ENCODE measurements at regions not wholly inside any gene's neighbourhood (a gene's known extent, or its start where the extent isn't known, plus 50 kb on each side); places are given as distances from the start of the nearest gene placed in this dataset.
"Not testable (repeated sequence)": the region's sequence is repeated elsewhere in the genome, so short reads cannot be mapped to it uniquely, and the experiment has no call there.

DNA sequence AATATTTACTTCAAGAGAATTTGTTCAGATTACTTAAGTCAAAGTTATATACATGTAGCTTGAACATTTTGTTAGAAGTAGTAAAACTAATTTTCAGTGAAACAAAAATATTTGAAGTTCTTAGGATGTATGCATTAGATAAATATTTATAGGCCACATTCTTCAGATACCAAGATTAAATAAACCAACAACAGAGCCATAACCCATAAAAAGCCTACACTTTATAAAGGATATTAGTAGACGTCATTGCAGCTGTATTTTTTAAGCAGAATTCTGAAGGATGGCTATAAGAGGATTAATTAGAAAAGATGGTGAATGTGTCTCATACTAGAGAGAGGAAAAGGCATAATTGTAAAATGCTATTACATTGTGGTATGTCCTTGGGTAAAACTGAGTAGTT, 449.7 kb upstream of the ALCAM start:
- DNase-seq (ENCODE audit: low read depth), result peak; percentile 22

DNA sequence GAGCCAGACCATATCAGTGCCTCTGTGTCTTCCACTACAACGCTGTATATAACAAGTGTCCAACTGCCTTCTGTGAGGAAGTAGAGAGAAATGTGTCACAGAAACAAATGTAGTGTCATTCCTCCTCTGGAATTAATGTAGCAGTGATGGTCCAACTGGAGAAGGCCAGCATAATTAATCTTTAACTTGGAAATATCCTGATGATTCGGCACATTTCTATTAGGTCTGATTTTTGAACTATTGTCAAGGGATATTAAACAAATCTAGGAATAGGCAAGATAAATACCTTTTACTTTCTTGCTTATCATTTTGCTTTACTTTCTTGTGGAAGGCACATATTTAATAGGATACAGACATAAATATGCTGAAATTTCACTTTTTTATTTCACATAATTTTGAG, 446.2 kb upstream of the ALCAM start:
- DNase-seq (ENCODE audit: low read depth), result no peak

DNA sequence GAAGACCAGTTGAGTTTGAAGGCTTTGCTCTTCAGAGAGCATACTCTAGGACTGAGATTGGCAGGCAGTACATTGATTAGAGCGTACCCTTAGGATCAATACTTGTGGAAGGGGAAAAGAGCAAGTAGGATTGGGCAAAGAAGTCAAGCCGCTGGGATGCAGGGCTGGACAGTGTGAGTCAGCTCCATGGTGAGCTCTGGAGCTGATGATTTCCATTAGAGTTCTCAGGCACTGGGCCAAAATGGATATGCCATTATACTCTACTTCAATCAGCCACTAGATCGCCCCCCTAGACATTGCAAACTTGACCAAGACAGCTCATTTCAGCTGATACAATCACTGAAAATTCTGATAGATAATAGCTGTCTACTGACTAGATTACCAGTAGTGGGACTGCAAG, 432.7 kb upstream of the ALCAM start:
- no peak for DNase-seq (ENCODE audit: low read depth)

DNA sequence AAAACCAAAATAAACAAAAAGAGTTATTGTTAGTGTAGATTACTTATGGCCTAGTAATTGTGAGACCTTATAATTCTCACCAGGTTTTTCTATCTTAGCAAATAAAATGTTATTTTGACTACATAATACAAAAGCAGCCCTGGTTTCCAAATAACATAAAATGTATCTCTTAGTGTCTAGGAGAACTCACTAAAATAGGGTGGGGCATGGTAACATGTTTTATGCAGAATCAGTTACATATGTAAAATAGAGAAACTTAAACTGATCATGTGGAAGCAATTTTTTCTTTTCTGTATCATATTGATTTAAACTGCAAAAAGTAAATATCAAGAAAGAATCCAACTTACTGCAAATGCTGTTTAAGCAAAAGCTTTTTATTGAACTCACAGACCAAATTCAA, 431.1 kb upstream of the ALCAM start:
- DNase-seq (ENCODE audit: low read depth), result no peak

DNA sequence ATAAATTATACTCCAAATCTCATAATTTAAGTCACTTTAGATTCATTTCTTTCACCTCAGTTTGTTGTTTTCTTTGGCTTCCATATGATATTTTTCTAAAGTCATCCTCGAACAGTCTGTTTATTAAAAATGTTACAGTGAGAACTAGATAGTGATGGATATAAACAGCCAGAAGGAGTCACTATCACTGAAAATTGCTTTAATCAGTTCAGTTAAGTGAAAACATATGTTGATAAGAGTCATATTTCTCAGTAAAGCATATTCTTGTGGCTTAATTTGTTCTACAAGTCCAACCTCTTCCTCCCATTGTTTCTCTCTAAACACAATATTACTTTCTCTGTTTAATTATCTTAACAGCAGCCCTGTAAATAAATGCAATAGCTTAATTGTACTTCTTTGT, 427.5 kb upstream of the ALCAM start:
- DNase-seq (ENCODE audit: low read depth), result no peak

DNA sequence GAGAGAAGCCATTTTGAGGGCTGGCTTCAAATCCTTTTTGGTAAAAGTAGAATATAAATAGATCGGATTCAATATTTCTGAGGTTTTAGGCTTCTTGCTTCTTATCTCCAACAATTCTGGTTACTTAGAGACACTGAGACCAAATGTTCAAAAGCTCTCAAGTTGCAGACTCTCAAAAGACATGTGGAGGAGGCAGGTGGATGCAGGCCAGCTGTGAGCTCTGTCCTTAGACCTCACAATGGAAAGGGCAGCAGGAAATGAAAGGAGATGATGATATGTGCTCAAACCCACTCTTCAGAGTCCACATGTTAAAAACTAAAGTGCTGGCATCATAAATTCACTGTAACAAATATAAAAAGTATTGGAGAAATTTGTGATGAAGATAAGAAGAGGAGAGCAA, 424.9 kb upstream of the ALCAM start:
- DNase-seq (ENCODE audit: low read depth), result no peak

DNA sequence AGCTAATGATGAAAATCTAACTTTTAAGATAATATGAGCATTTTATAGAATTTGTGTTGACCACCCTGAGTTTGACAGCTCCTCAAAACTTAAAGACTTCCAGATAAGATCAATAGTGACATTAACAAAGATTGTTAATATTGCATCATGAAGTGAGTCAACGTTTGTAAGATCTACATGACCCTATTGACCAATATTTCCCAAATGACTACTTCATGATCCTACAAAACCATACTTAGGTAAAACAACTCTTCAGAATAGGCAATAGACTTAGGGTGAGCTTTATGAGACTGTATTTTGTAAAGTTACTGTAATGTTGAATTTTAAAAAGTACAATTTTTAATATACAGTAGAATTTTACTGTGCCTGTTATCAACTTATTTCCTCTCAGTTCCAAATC, 422.7 kb upstream of the ALCAM start:
- DNase-seq (ENCODE audit: low read depth), result peak; percentile 34

DNA sequence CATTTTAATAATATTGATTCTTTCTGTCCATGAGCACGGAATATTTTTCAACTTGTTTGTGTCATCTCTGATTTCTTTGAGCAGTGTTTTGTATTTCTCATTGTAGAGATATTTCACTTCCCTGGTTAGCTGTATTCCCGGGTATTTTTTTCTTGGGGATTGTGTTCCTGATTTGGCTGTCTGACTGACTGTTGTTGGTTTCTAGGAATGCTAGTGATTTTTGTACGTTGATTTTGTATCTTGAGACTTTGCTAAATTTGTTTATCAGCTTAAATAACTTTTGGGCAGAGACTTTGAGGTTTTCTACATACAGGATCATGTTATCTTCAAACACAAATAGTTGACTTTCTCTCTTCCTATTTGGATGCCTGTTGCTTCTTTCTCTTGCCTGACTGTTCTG, 418.8 kb upstream of the ALCAM start:
- DNase-seq (ENCODE audit: low read depth), result no peak

DNA sequence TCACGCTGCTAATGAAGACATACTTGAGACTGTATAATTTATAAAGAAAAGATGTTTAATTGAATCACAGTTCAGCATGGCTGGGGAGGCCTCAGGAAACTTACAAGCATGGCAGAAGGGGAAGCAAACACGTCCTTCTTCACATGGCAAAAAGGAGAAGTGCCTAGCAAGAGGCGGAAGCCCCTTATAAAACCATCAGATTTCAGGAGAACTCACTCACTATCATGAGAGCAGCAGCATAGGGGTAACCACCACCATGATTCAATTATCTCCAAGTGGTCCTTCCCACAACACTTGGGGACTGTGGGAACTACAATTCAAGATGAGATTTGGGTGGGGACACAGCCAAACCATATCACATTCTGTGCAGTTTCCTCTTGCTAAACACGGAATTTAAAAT, 416.9 kb upstream of the ALCAM start:
- DNase-seq (ENCODE audit: low read depth), result not testable (repeated sequence)

DNA sequence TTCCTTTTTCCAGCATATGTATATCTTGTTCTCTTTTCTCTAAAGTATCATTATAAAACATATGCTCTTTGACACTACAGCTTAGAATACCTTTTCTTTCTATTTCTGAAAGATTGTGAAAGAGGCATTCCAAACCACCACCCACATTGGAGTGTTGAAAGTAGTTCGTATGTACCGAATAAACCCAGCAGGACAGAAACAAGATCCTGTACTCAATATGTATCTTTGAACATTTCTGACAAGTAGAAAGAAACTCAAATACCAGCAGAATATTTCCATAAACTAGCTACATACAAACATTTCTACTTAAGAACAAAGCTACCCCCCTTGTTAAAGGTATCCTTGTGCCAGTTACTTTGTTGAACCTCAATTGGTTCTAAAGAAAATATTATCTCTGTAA, 415.3 kb upstream of the ALCAM start:
- no peak for DNase-seq (ENCODE audit: low read depth)

DNA sequence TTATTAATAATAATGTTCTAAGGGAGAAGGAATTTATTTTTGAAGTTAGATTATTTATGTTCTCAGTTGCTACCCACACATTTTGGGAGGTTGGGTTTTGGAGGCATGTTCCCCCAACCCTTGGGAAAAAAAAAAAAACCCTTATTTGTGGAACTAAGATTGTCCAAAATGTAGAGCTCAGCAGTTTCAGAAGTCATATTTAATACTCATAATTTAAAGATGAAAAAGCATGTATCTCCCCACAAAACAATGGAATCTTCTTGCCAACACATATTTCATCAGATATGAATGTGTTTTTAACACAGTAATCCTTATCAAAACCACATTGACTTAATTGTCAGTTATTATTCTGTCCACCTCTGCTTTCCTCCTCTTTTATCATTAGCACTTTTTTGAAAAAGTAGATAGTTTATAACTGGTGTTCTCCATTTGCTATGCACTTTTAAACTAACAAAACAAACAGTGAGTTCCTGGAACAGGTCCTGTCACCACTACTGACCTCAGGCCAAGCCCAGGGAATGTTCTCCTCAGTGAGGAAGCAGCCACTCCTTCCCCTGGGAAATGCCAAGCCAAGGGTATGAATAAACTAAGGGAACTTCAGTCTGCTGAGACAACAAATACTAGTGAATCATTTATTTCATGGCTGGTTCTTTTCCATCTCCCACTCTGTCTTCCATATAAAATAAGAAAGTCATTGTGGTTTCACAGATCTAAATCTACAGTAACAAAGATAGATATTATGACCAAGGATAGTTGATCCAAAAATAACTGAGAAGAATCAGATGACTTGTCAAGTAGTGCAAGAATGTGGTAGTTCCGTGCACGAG, 414.4 kb upstream of the ALCAM start:
- DNase-seq (ENCODE audit: low read depth), result peak; percentile 48

DNA sequence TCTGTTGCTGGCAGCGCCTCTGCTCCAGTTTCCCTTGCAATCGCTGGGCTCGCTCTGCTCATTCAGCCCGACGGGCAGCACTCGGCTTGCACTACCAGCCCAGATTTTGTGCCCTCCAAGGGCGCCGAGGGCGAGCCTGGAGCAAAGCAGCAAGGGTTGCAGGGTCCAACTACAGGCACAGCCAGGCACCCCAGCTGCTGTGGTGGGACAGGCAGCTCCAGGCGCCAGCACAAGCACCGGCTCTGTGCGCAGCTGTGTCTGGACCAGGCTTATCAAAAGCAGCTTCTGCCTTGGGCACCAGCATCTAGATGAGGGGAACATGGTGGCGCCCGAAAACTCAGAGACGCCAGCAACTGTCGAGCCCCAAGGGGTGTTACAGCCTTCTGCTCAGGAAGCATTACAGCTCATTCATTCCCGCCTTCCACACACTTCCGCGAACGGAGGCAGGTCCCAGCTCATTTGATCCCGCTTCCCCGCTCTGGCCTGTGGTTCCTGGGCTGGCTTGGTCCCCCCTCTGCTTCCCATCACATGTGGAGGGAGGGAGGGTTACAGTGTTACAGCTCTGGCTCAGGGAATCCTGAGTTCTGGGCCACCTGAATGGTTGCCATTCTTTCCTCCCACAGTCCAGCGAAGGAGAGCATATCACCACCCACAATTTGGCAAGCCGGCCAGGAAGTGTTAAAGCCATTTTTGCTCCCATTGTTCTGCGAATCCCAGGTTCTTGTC, 409.9 kb upstream of the ALCAM start:
- DNase-seq (ENCODE audit: low read depth), result no peak

DNA sequence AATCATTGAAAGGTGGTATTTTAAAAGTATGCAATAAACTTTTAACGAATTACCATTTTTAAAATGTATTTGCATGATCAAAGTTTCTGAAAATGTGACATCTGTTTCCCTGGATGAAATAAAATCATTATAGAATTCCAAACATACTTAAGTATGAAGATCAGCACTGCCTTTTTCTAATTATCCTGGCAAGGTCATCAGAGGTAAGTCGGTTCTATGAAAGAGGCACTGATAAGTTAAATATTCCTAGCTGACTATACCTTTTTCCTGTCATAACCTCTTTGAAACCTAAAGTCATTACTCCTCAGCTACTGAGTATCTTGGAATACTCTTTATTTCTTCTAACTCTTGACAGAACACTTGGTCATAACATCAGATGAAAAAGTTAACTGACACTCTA, 406.1 kb upstream of the ALCAM start:
- DNase-seq (ENCODE audit: low read depth), result peak; percentile 3

DNA sequence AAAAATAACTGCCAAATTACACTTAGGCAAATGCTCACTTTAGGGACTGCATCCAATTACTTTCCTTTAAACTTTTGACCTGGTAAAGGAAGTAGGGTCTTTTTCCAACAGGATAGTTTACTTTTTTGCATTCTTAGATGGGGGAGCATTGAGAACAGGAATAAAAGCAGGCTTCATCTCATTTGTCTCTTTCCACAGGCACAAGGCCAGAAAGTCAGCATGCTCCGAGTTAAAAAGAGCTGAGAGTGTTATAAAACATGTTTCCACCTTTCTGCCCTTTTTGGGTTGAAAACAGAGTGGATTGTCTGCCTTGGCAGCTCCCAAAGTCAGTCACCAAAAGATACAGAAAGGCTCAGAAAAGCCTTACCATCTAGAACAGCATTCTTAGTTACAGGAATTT, 404.9 kb upstream of the ALCAM start:
- no peak for DNase-seq (ENCODE audit: low read depth)

DNA sequence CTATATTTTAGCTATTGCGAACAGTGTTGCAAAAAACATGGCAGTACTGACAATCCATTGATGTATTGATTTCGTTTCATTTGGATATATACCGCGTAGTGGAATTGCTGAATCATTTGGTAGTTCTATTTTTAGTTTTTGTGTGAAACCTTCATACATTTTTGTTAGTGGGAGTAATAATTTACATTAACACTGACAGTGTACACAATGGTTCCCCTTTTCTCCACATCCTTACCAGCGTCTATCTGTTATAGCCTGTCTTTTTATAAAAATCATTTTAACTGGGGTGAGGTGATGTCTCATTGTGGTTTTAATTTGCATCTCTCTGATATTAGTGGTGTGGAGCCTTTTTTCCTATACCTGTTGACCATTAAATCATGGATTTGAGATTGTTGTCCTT, 392.4 kb upstream of the ALCAM start:
- no peak for DNase-seq (ENCODE audit: low read depth)

DNA sequence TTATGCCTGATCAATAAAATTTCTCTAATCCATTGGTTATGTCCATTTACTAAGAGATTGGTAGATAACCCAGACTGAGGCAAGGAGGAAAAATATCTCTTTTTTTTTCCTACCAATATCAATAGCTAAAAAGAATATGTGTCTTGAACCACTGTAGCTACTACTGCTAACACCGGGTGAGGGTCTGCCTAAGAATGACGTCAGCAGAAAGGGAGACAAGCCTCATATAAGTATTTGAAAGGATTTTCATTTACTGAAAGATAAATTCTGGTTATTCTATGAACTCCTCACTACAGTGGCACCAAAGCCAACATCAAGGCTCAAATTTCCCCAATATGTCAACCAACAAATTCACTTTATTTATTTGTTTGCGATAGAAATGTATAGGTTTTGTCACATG, 389.0 kb upstream of the ALCAM start:
- no peak for DNase-seq (ENCODE audit: low read depth)

DNA sequence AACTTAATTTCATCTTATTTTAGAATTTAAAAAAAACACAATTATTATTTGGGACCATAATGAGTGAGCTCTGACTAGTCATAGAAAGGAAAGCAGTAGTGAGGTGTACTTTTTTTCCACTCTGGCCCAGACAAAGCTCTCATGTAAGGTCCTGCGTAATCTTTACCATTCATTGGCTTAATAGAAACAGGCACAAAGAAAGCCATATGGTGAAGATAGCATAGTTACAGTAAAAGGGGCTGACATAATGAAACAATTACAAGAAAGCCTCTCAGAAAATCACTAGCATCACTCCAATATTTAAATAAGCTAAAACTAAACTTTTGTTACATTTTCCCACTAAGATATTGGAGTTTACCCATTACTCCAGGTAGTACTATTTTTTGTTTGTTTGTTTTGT, 384.6 kb upstream of the ALCAM start:
- no peak for DNase-seq (ENCODE audit: low read depth)

DNA sequence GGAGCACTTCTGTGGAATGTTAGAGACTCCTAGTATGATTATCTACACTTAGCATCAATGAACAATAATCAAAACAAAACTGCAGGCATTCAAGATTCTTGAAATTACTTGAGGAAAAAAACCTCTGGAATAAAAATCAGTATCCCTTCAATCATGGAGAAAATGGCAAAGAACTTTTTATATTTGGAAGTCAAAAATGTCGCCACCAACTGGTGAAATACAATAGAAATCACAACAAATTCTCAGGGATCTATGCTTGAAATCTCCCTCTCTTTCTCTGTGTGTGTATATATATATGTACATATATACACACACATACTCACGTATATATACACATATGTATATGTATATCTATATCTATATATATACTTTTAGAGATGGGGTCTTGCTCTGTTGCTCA, 378.9 kb upstream of the ALCAM start:
- no peak for DNase-seq (ENCODE audit: low read depth)

DNA sequence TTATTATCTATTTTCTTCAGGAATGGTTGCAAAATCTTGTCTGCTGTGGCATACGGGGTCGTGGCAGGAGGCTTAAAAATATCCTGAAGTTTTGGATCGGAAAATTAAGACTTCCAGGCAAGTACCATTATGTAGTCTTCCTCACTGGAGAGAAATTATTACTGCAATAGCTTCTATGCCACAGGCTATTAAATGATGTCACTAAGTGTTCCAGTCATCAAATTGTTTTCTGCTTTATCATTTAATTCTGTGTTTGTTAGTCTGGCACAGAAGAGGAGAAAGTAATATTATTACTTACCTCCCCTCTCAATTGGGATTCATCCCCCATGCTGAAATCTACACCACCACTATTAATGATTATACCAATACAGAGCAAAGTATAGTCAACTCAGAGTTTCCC, 378.2 kb upstream of the ALCAM start:
- peak; percentile 26 for DNase-seq (ENCODE audit: low read depth)

DNA sequence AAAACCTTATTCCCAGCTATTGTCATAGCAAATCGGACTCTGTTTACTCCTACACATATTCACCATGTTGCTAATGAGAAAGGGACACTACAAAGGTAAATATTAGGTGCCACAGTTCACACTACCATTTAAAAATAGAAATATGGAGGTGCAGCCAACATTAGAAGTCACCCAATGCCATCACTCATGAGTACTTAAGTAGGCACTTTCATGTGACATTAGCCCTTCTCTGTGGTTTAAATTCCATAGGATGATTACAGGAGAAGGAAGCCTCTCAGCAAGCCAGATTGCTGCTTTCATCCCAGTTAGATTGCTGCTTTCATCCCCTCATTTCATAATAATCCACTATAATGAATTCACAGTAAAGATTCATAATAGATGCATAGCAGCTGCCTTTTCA, 376.8 kb upstream of the ALCAM start:
- DNase-seq (ENCODE audit: low read depth), result peak; percentile 1

DNA sequence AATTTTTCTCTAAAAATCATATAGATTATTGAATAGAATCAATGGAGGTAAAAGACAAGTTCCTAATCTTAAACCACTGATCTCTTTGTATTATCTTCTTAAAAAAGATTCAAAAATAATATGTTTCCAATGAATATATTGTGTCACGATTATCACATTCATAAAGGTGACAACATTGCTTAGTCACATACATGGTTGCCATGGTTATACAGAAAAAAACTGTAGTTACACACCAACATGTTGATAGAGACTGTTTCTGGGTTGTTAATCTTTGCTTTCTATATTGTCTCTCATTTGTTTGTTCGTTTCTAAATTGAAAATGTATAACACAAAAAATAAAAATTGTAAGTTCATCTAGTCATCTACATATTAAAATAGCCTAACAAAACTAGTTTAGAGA, 376.0 kb upstream of the ALCAM start:
- peak; percentile 8 for DNase-seq (ENCODE audit: low read depth)

DNA sequence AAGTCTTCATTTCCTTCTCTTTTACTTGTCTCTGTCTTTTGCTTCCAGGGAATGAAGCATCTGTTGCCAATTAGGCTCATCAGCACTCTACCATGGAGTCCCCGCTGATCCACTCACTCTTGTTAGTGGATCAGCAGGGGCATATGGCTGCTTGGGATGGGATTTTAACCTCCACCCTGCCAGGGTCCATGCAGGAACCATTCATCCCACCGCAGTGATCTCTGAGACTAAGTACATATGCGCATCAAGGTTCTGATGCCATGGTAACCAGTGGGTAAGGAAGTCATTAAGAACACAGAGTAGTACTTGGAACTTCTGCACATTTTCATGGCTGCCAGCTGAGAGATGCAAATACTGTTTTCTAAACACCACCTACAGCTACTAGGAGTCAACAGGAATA, 374.0 kb upstream of the ALCAM start:
- DNase-seq (ENCODE audit: low read depth), result no peak

DNA sequence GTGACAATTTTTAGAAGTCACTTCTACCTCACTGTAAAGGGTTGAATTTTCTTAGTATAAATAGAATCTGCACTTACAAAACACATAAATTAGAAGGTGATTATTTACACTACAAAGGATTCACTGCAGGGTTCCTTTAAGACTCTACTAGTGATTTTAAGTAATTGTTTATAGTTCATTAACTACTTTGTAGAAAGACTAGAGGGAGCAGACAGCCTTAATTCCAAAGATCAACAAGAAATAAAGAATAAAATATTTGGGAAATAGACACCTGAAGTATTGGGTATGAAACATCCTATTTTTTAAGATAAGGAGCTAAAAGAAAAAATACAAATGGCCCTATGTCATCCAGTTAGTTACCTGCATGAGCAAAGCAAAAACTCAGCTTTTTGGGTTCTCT, 360.5 kb upstream of the ALCAM start:
- no peak for DNase-seq (ENCODE audit: low read depth)

DNA sequence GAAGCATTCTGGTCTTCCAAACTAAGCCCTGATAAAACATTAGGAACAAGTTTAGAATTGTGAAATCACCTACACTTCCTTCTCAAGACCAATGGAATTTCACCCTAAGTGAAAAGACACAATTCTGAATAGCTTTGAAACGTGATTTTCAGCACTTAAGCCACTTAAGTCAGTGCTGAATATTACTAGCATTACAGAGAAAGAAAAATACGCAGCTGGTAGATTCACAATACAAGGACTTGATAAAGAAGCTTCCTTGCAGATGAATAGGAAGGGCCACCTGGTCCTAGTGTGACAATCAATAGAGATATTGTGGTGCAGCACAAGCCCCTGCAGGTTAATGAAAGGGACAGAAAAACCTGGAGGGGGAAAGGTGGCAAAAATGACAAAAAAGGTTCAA, 353.1 kb upstream of the ALCAM start:
- DNase-seq (ENCODE audit: low read depth), result no peak

Data from ELR (cell line).